ENCODE measurements at regions not wholly inside any gene's neighbourhood (a gene's known extent, or its start where the extent isn't known, plus 50 kb on each side); places are given as distances from the start of the nearest gene placed in this dataset.

GRCh38 chr2:228599781-228600180, 418.3 kb upstream of the SPHKAP start:
- TF ChIP-seq POLR2A (IDR thresholded peaks at IDR 0.05) = no peak
- TF ChIP-seq CTCF (IDR thresholded peaks at IDR 0.05) = no peak
- ATAC-seq (no peak), DNase-seq (no peak)
- 67% methylated on average over 1 of the region's 1 CpG for WGBS (ENCODE audit: insufficient coverage, low coverage, low lambda C conversion rate, missing lambda C conversion rate)
- H3K36me3 ChIP-seq = no peaks in the 10 kb centered on the region
- no peak overlapping the region for H3K4me3 ChIP-seq
- intact Hi-C loops (cut with DNase I) = no loop called here
- H3K4me1 ChIP-seq = no peaks in the 10 kb centered on the region
- H3K9me3 ChIP-seq = no peaks in the 10 kb centered on the region
- no peak overlapping the region for H3K27ac ChIP-seq
- H3K27me3 ChIP-seq = no peaks in the 10 kb centered on the region

GRCh38 chr2:228599297-228599696, 417.8 kb upstream of the SPHKAP start:
- Histone ChIP-seq H3K36me3 (no peaks in the 10 kb centered on the region), H3K4me3 (no peak overlapping the region), H3K27me3 (no peaks in the 10 kb centered on the region), H3K9me3 (no peaks in the 10 kb centered on the region), H3K27ac (no peak overlapping the region), H3K4me1 (no peaks in the 10 kb centered on the region)
- DNase-seq (no peak), ATAC-seq (no peak)
- 30% methylated on average over 5 of the region's 5 CpGs for WGBS (ENCODE audit: insufficient coverage, low coverage, low lambda C conversion rate, missing lambda C conversion rate)
- no peak for TF ChIP-seq POLR2A (IDR thresholded peaks at IDR 0.05)
- no peak for TF ChIP-seq CTCF (IDR thresholded peaks at IDR 0.05)
- intact Hi-C loops (cut with DNase I) = no loop called here

GRCh38 chr2:228597032-228597431, 415.5 kb upstream of the SPHKAP start:
- Histone ChIP-seq H3K27ac (no peak overlapping the region), H3K36me3 (no peaks in the 10 kb centered on the region), H3K4me1 (no peaks in the 10 kb centered on the region), H3K4me3 (no peak overlapping the region), H3K27me3 (no peaks in the 10 kb centered on the region), H3K9me3 (no peaks in the 10 kb centered on the region)
- intact Hi-C loops (cut with DNase I) = no loop called here
- TF ChIP-seq CTCF (IDR thresholded peaks at IDR 0.05) (no peak), POLR2A (IDR thresholded peaks at IDR 0.05) (no peak)
- 0% methylated on average over 1 of the region's 1 CpG for WGBS (ENCODE audit: insufficient coverage, low coverage, low lambda C conversion rate, missing lambda C conversion rate)
- DNase-seq = no peak
- no peak for ATAC-seq

- Histone ChIP-seq H3K36me3 (no peaks in the 10 kb centered on the region), H3K27me3 (no peaks in the 10 kb centered on the region), H3K4me3 (no peak overlapping the region), H3K27ac (no peak overlapping the region), H3K9me3 (no peaks in the 10 kb centered on the region), H3K4me1 (no peaks in the 10 kb centered on the region)
- 46% methylated on average over 2 of the region's 2 CpGs for WGBS (ENCODE audit: insufficient coverage, low coverage, low lambda C conversion rate, missing lambda C conversion rate)
- no peak for ATAC-seq
- no peak for DNase-seq
- intact Hi-C loops (cut with DNase I) = no loop called here
- TF ChIP-seq POLR2A (IDR thresholded peaks at IDR 0.05) = no peak
- no peak for TF ChIP-seq CTCF (IDR thresholded peaks at IDR 0.05)
Measured at GRCh38 chr2:228594012-228594411, 412.5 kb upstream of the SPHKAP start.

GRCh38 chr2:228592925-228593324, 411.4 kb upstream of the SPHKAP start:
- no peak for ATAC-seq
- Histone ChIP-seq H3K36me3 (no peaks in the 10 kb centered on the region), H3K27ac (no peak overlapping the region), H3K4me1 (no peaks in the 10 kb centered on the region), H3K9me3 (no peaks in the 10 kb centered on the region), H3K4me3 (no peak overlapping the region), H3K27me3 (no peaks in the 10 kb centered on the region)
- TF ChIP-seq CTCF (IDR thresholded peaks at IDR 0.05) (no peak), POLR2A (IDR thresholded peaks at IDR 0.05) (no peak)
- intact Hi-C loops (cut with DNase I) = no loop called here
- WGBS (ENCODE audit: insufficient coverage, low coverage, low lambda C conversion rate, missing lambda C conversion rate) = 27% methylated on average over 4 of the region's 4 CpGs
- no peak for DNase-seq

Data from right lobe of liver (tissue), 6 donors.